ENCODE measurements at regions not wholly inside any gene's neighbourhood (a gene's known extent, or its start where the extent isn't known, plus 50 kb on each side); places are given as distances from the start of the nearest gene placed in this dataset.

DNA sequence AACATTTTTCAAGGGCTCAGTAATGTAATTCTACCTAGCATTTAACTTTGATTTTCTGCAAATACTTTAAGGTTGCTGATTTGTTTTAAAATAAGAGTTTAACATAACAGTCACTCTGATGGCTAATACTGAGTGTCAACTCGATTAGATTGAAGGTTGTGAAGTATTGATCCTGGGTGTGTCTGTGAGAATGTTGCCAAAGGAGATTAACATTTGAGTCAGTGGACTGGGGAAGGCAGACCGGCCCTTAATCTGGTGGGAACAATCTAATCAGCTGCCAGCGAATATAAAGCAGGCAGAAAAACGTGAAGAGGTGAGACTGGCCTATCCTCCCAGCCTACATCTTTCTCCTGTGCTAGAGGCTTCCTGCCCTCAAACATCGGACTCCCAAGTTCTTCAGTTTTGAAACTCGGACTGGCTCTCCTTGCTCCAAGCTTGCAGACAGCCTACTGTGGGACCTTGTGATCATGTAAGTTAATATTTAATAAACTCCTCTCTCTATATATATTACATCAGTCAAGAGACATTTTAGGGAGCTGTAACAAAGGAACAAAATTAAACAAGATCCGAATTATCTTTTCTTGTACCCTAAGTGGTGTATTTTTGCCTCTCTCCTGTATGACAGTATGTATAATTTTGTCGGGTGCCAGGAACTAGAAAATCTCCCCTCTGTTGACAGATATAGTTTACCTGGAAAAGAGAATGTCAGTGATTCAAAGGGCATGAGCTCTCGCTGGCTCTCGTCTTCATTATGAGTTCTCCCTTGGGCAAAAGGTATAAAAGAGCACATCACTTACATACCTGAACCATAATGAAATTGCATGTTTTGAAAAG, 576.1 kb downstream of the LRRC70 start:
- no peaks in the 10 kb centered on the region for H3K79me2 ChIP-seq (ENCODE audit: control insufficient read depth in 1 of 2, insufficient read depth in 2 of 2, low read length in 2 of 2)
- H3K4me1 ChIP-seq (replicated peaks in 1 of 4; ENCODE audit: control insufficient read depth in 3 of 4, insufficient read depth in 4 of 4, low read length in 3 of 4), result no peaks in the 10 kb centered on the region
- H4K8ac ChIP-seq (ENCODE audit: extremely low read depth, insufficient read depth, low read length), result no peak overlapping the region
- no peak overlapping the region for H4K91ac ChIP-seq (replicated peaks; ENCODE audit: insufficient read length, low read length)
- H2BK20ac ChIP-seq (ENCODE audit: low read length), result no peak overlapping the region
- no peak overlapping the region for H3K23ac ChIP-seq (ENCODE audit: insufficient read length)
- H3K14ac ChIP-seq (ENCODE audit: insufficient read length), result no peak overlapping the region
- no peak overlapping the region for H3K4me2 ChIP-seq (ENCODE audit: insufficient read depth in 1 of 2, low read depth in 2 of 2, low read length in 2 of 2)
- DNase-seq (ENCODE audit: low read depth in 1 of 2, low spot score in 2 of 2) (no peak), FAIRE-seq (no peak)
- no peak overlapping the region for H4K5ac ChIP-seq (ENCODE audit: insufficient read length, low read depth, low read length)
- H2BK5ac ChIP-seq (ENCODE audit: low read depth, low read length), result no peak overlapping the region
- no peaks in the 10 kb centered on the region for H3K36me3 ChIP-seq (ENCODE audit: control insufficient read depth in 2 of 4, insufficient read depth in 4 of 4, low read length in 3 of 4)
- H3K23me2 ChIP-seq (ENCODE audit: low read depth, low read length), result no peaks in the 10 kb centered on the region
- H3K4ac ChIP-seq (replicated peaks; ENCODE audit: insufficient read length, low read depth, low read length), result no peak overlapping the region
- 79% methylated on average over 10 of the region's 10 CpGs; no CpG with 5 or more reads in 1 of the 2 experiments for WGBS, 2 experiments (ENCODE audit: extremely low coverage in 1 of 2, insufficient coverage in 1 of 2, insufficient read length in 1 of 2, insufficient replicate concordance in 2 of 2, low coverage in 1 of 2, low lambda C conversion rate in 2 of 2, missing lambda C conversion rate in 1 of 2)
- no peak overlapping the region for H3K27ac ChIP-seq (ENCODE audit: low read depth, low read length)
- TF ChIP-seq TAF7 (optimal IDR thresholded peaks at IDR 0.05; ENCODE audit: borderline replicate concordance, low read depth, low read length), result no peak
- TF ChIP-seq TBP (IDR thresholded peaks at IDR 0.05; ENCODE audit: low read depth, low read length), result no peak
- TF ChIP-seq CEBPB (IDR thresholded peaks at IDR 0.05; ENCODE audit: low read depth, low read length), result no peak
- no peak for TF ChIP-seq TAF1 (IDR thresholded peaks at IDR 0.05; ENCODE audit: low read depth, low read length)
- no peak for TF ChIP-seq CHD2 (IDR thresholded peaks at IDR 0.05; ENCODE audit: low read length)
- no peak for TF ChIP-seq CBX5 (IDR thresholded peaks at IDR 0.05; ENCODE audit: low read depth, low read length)
- TF ChIP-seq RXRA (IDR thresholded peaks at IDR 0.05; ENCODE audit: insufficient read depth, low read depth, low read length), result no peak
- no peak for TF ChIP-seq EGR1 (IDR thresholded peaks at IDR 0.05; ENCODE audit: borderline replicate concordance, low read depth, low read length)
- no peak for TF ChIP-seq KDM4A (IDR thresholded peaks at IDR 0.05; ENCODE audit: low read depth, low read length, severe bottlenecking)
- TF ChIP-seq NANOG (IDR thresholded peaks at IDR 0.05; ENCODE audit: insufficient read depth, low read depth, low read length, poor library complexity, severe bottlenecking), result no peak
- no peak for TF ChIP-seq SIN3A (conservative IDR thresholded peaks at IDR 0.05 in 1 of 2, IDR thresholded peaks at IDR 0.05 in 1 of 2; ENCODE audit: low read depth in 1 of 2, low read length in 2 of 2)
- no peaks in the 10 kb centered on the region for H3K9me3 ChIP-seq (ENCODE audit: insufficient read depth in 2 of 2, low read depth in 1 of 2, low read length in 1 of 2)
- no peak overlapping the region for H2BK12ac ChIP-seq (ENCODE audit: low read depth, low read length)
- no peaks in the 10 kb centered on the region for H3K27me3 ChIP-seq (replicated peaks in 1 of 4; ENCODE audit: control insufficient read depth in 3 of 4, extremely low read depth in 1 of 4, insufficient read depth in 3 of 4, low read length in 3 of 4)
- H4K20me1 ChIP-seq (replicated peaks in 1 of 2; ENCODE audit: control insufficient read depth in 1 of 2, insufficient read depth in 2 of 2, low read length in 2 of 2), result no peaks in the 10 kb centered on the region
- no peak overlapping the region for H3K56ac ChIP-seq (replicated peaks; ENCODE audit: insufficient read length, low read depth, low read length)
- H3K9ac ChIP-seq (replicated peaks in 1 of 4; ENCODE audit: extremely low read depth in 1 of 4, low read depth in 3 of 4, low read length in 3 of 4), result no peak overlapping the region
- H3K79me1 ChIP-seq (ENCODE audit: low read depth, low read length), result no peaks in the 10 kb centered on the region
- H2AFZ ChIP-seq (ENCODE audit: low read length), result no peak overlapping the region
- no peak overlapping the region for H2BK120ac ChIP-seq (replicated peaks; ENCODE audit: low read depth, low read length)
- H3K4me3 ChIP-seq (ENCODE audit: extremely low read depth in 1 of 4, insufficient read depth in 2 of 4, low read depth in 3 of 4, low read length in 4 of 4), result no peak overlapping the region
- no peak overlapping the region for H2AK5ac ChIP-seq (ENCODE audit: low read depth, low read length)
- H3K18ac ChIP-seq (ENCODE audit: extremely low read depth, low read length), result no peak overlapping the region
- ChIA-PET POLR2A (ENCODE audit: partially characterized antibody) (no interaction called here), CTCF (ENCODE audit: partially characterized antibody) (interaction anchor here (1.6 to 2.4 kb wide), 2 partner anchors 11 to 29 kb away, joined by 3 to 6 read pairs; no protein-coding TSS in a partner anchor)
- no peak overlapping the region for H2BK15ac ChIP-seq (ENCODE audit: low read length)

Measured in H1 (cell line).